HCT116 (cell line): ENCODE measurements at regions not wholly inside any gene's neighbourhood (a gene's known extent, or its start where the extent isn't known, plus 50 kb on each side); places are given as distances from the start of the nearest gene placed in this dataset.

Experiments used
- ATAC-seq: fragments of 200-7000 bp; cut with Tn5 transposase; 2 replicates; pipeline ENCODE4 v1.9.1; 2020; ENCODE audit warnings: mild to moderate bottlenecking, moderate library complexity
- BruUV-seq: library from RNA; stranded (reverse); fragments of 400-500 nt; replicated peaks from 2 replicates; lab custom pipeline; 2021; lab: Mats Ljungman, UMichigan
- CTCF ChIA-PET: fragments of 300-600 bp; sonication (Branson Sonifier 250); formaldehyde crosslinking; loops from one replicate; lab custom pipeline; 2021; ENCODE audit warnings: antibody characterized with exemption; lab: Charles Lee
- POLR2A ChIA-PET: fragments of 300-600, 350-600 bp; sonication (Branson Sonifier 250); formaldehyde crosslinking; loops from one replicate; lab custom pipeline; 2021; ENCODE audit warnings: antibody characterized with exemption; lab: Charles Lee
- RAD21 ChIA-PET, 2 experiments: fragments of 300-600 bp; sonication (Branson Sonifier 250); formaldehyde crosslinking; loops; one replicate each; lab custom pipeline; 2023; ENCODE audit warnings: low total read pairs in 2 of 2; ENCODE audit not compliant: uncharacterized antibody in 2 of 2, unreplicated experiment in 2 of 2, low non-redundant PET in 1 of 2; lab: Charles Lee
- DNase-seq: peaks from one replicate; pipeline ENCODE4 v3.0.0-alpha.2; 2010; ENCODE audit warnings: low read depth, low spot score
- H2AFZ ChIP-seq: fragments of 200-600 bp; shearing (Covaris generic), sonication (generic); 2 replicates; pipeline ENCODE4 v1.6.1; 2017; ENCODE audit warnings: low read depth, mixed run types, mixed read lengths, antibody characterized with exemption, low read length; ENCODE audit not compliant: poor library complexity, severe bottlenecking
- H3K27ac ChIP-seq: 2 replicates; pipeline ENCODE4 v1.5.1; 2012; ENCODE audit warnings: low read depth, low read length
- H3K27me3 ChIP-seq: fragments of 200-600 bp; sonication (generic); 2 replicates; pipeline ENCODE4 v1.6.1; 2016; ENCODE audit warnings: mixed run types, low read length, mixed read lengths; ENCODE audit not compliant: insufficient read depth
- H3K36me3 ChIP-seq, 2 experiments: fragments of 200-500 bp in 1 of 2; fragments of 200-600 bp in 1 of 2; sonication (Bioruptor generic) in 1 of 2; sonication (generic) in 1 of 2; 2 replicates each; pipeline versions ENCODE4 v1.5.1 to v1.6.1; 2014 to 2016; ENCODE audit warnings: low read length in 2 of 2, inconsistent platforms in 1 of 2, mixed read lengths in 1 of 2, mixed run types in 1 of 2; ENCODE audit not compliant: insufficient read depth in 2 of 2, control insufficient read depth in 1 of 2
- H3K4me1 ChIP-seq, 2 experiments: fragments of 200-600 bp in 1 of 2; sonication (generic) in 1 of 2; 2 replicates each; pipeline versions ENCODE4 v1.5.1 to v1.6.1; 2012 to 2017; ENCODE audit warnings: low read length in 2 of 2, inconsistent platforms in 1 of 2, mild to moderate bottlenecking in 1 of 2, mixed read lengths in 1 of 2, mixed run types in 1 of 2, moderate library complexity in 1 of 2; ENCODE audit not compliant: insufficient read depth in 2 of 2, control insufficient read depth in 1 of 2
- H3K4me2 ChIP-seq: fragments of 200-600 bp; sonication (generic); 2 replicates; pipeline ENCODE4 v1.6.1; 2017; ENCODE audit warnings: mixed run types, low read length, mixed read lengths
- H3K4me3 ChIP-seq, 2 experiments: fragments of 200-600 bp in 1 of 2; sonication (generic) in 1 of 2; replicated peaks in 1 of 2; 2 replicates each; pipeline ENCODE4 v1.5.1; 2011 to 2016; ENCODE audit warnings: low read length in 2 of 2, control low read depth in 1 of 2, low read depth in 1 of 2, mild to moderate bottlenecking in 1 of 2, mixed read lengths in 1 of 2, mixed run types in 1 of 2
- H3K79me2 ChIP-seq: fragments of 200-600 bp; sonication (generic); 2 replicates; pipeline ENCODE4 v1.6.1; 2017; ENCODE audit warnings: mild to moderate bottlenecking, mixed run types, low read length, moderate library complexity, mixed read lengths; ENCODE audit not compliant: insufficient read depth
- H3K9ac ChIP-seq: fragments of 200-600 bp; sonication (generic); 2 replicates; pipeline ENCODE4 v1.6.1; 2016; ENCODE audit warnings: low read length, mixed read lengths
- H3K9me2 ChIP-seq: fragments of 200-600 bp; sonication (generic), shearing (Covaris generic); 2 replicates; pipeline ENCODE4 v1.6.1; 2017; ENCODE audit warnings: mixed run types, mild to moderate bottlenecking, moderate library complexity; ENCODE audit not compliant: insufficient read depth
- H3K9me3 ChIP-seq, 2 experiments: fragments of 200-500 bp in 1 of 2; fragments of 200-600 bp in 1 of 2; sonication (Bioruptor generic) in 1 of 2; sonication (generic) in 1 of 2; 2 replicates each; pipeline ENCODE4 v1.6.1; 2014 to 2017; ENCODE audit warnings: low read length in 2 of 2, mixed read lengths in 2 of 2, inconsistent platforms in 1 of 2, low read depth in 1 of 2, mild to moderate bottlenecking in 1 of 2, mixed run types in 1 of 2, moderate library complexity in 1 of 2; ENCODE audit not compliant: control insufficient read depth in 1 of 2, insufficient read depth in 1 of 2
- H4K20me1 ChIP-seq: fragments of 200-600 bp; sonication (generic), shearing (Covaris generic); 2 replicates; pipeline ENCODE4 v1.6.1; 2017; ENCODE audit warnings: mixed run types, mild to moderate bottlenecking, moderate library complexity; ENCODE audit not compliant: insufficient read depth
- EGR1 ChIP-seq: IDR thresholded peaks from 2 replicates; pipeline ENCODE4 v1.6.1; 2012; ENCODE audit warnings: low read depth
- ELF1 ChIP-seq: IDR thresholded peaks from 2 replicates; pipeline ENCODE4 v1.6.1; 2012; ENCODE audit warnings: low read depth, borderline replicate concordance
- EZH2 ChIP-seq: fragments of 200-600 bp; sonication (generic); IDR thresholded peaks from 2 replicates; pipeline ENCODE4 v1.6.1; 2017; ENCODE audit warnings: antibody characterized with exemption, mixed run types
- FOSL1 ChIP-seq: IDR thresholded peaks from 2 replicates; pipeline ENCODE4 v1.6.1; 2012; ENCODE audit warnings: low read depth
- POLR2AphosphoS5 ChIP-seq: IDR thresholded peaks from 2 replicates; pipeline ENCODE4 v1.6.1; 2011; ENCODE audit warnings: mild to moderate bottlenecking, low read depth, low read length, moderate library complexity
- RAD21 ChIP-seq: IDR thresholded peaks from 2 replicates; pipeline ENCODE4 v1.6.1; 2012; ENCODE audit warnings: low read depth, mild to moderate bottlenecking
- SIN3A ChIP-seq: IDR thresholded peaks from 2 replicates; pipeline ENCODE4 v1.6.1; 2012; ENCODE audit warnings: low read depth
- SP1 ChIP-seq: IDR thresholded peaks from 2 replicates; pipeline ENCODE4 v1.6.1; 2012; ENCODE audit warnings: low read depth
- TCF7L2 ChIP-seq: IDR thresholded peaks from 2 replicates; pipeline ENCODE4 v1.7.0; 2011; ENCODE audit warnings: borderline replicate concordance, inconsistent platforms; ENCODE audit not compliant: insufficient read depth, insufficient read length; ENCODE audit errors: extremely low read depth
- YY1 ChIP-seq: IDR thresholded peaks from 2 replicates; pipeline ENCODE4 v1.6.1; 2011; ENCODE audit warnings: low read length, low read depth, moderate library complexity, mild to moderate bottlenecking; ENCODE audit not compliant: insufficient replicate concordance; ENCODE audit errors: extremely low read depth
- ZFX ChIP-seq: fragments of 450-650 bp; IDR thresholded peaks from 2 replicates; pipeline ENCODE4 v1.6.1; 2017
- ZNF274 ChIP-seq: fragments of 200-500 bp; sonication (Bioruptor generic); IDR thresholded peaks from 2 replicates; pipeline ENCODE4 v1.6.1; 2014; ENCODE audit warnings: mild to moderate bottlenecking, low read depth, low read length, inconsistent platforms
- intact Hi-C: fragments of 100-400 bp; cut with micrococcal nuclease; formaldehyde crosslinking; loops from 2 replicates; pipeline ENCODE4 v1.10.0; 2022
- TF ChIP-seq, protein P1 (sequence below): IDR thresholded peaks from 2 replicates; pipeline ENCODE4 v1.6.1; 2012
- TF ChIP-seq, protein P2 (sequence below): IDR thresholded peaks from 2 replicates; pipeline ENCODE4 v1.6.1; 2012

DNA sequence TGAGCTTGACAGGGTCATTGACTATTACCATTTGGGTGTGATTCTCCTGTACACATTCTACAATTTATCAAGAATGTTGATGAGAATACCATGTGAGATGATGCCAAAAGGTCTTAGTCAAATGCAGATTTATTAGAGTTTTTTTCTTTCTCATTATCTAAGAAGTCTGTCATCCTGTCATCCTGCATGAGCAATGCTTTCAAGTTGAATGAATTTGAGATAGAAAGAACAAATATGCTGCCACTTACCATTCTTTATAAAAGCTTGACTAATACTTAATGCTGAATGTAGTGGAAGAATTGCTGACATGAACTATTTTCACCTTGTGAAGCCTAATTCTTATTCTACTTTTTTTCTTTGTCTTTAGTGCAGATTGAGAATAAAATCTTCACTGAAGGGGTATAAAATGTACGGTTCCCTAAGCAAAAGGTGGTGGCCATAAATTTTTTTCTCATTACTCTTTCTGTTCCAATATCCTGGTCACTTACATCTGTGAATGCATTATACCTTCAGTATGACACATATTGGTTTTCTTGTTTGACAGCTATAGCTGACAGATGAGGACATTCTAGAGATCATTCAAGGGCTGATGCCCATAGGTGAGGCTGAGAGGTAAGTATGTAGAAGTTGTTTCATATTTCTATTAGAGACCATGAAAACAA, 1434.7 kb downstream of the SLITRK1 start (continued):
- TF ChIP-seq RAD21, result no peak
- TF ChIP-seq, all 23 proteins: peak for 0

DNA sequence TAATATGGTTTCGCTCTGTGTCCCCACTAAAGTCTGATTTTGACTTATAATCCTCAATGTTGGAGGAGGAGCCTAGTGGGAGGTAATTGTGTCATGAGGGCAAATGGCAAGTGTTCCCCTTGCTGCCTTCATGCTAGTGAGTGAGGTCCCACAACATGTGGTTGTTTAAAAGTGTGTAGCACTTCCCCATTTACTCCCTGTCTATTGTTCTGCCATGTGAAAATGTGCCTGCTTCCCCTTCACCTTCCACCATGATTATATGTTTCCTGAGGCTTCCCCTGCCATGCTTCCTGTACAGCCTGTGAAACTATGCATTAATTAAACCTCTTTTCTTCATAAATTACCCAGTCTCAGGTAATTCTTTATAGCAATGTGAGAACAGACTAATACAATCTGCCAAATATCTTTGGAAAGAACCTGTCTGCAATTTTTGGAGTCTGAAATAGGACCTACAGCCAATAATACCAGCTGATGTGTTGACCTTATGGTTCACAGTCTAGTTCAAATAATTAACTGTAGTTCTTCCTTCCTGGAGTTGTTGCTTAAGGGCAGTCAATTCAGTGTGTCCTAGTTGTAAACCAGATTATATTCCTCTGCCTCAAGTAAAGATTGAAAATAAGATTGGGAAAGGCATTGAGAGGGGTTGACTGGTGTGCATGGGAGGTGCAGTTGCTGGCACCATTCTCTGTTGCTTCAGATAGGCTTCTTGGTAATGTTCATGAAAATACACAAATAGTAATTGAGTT, 1442.9 kb downstream of the SLITRK1 start:
- no peaks in the 10 kb centered on the region for H3K27me3 ChIP-seq
- no TSS peak for BruUV-seq
- ChIA-PET POLR2A (no interaction called here), CTCF (no interaction called here), RAD21 (no interaction called here)
- H3K4me2 ChIP-seq, result no peak overlapping the region
- no peak overlapping the region for H3K27ac ChIP-seq
- no peaks in the 10 kb centered on the region for H3K36me3 ChIP-seq
- intact Hi-C loops, result no loop called here
- DNase-seq (no peak), ATAC-seq (no peak)
- no peak overlapping the region for H3K4me3 ChIP-seq
- no peak overlapping the region for H2AFZ ChIP-seq
- H3K79me2 ChIP-seq, result no peaks in the 10 kb centered on the region
- TF ChIP-seq EZH2, result no peak
- no peak for TF ChIP-seq ZNF274
- TF ChIP-seq SIN3A, result no peak
- no peak for TF ChIP-seq SP1
- H3K9ac ChIP-seq, result no peak overlapping the region
- no peaks in the 10 kb centered on the region for H3K4me1 ChIP-seq
- H3K9me3 ChIP-seq, result peaks cover 0 to 4% of the 10 kb centered on the region in 2 experiments; a peak in 1 of 4 replicates
- H4K20me1 ChIP-seq, result no peaks in the 10 kb centered on the region
- no peaks in the 10 kb centered on the region for H3K9me2 ChIP-seq

DNA sequence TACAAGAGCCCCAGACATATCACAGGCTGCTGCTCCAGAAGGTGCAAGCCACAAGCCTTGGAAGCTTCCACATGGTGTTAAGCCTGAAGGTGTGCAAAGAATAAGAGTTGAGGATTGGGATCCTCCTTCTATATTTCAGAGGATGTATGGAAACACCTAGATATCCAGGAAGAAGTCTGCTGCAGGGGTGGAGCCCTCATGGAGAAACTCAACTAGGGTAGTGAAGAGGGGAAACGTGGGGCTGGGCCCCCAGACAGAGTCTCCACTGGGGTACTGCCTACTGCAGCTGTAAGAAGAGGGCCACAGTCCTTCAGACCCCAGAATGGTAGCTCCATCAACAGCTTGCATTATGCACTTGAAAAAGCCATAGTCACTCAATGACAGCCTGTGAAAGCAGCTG, 1444.0 kb downstream of the SLITRK1 start:
- H3K4me2 ChIP-seq, result no peak overlapping the region
- H3K27ac ChIP-seq, result no peak overlapping the region
- H3K4me3 ChIP-seq, result no peak overlapping the region
- H3K36me3 ChIP-seq, result no peaks in the 10 kb centered on the region
- DNase-seq, result no peak
- ChIA-PET RAD21 (no interaction called here), POLR2A (no interaction called here), CTCF (no interaction called here)
- no TSS peak for BruUV-seq
- no peak for ATAC-seq
- H2AFZ ChIP-seq, result no peak overlapping the region
- H3K9me3 ChIP-seq, result peaks cover 0 to 4% of the 10 kb centered on the region in 2 experiments; a peak in 1 of 4 replicates
- H3K79me2 ChIP-seq, result no peaks in the 10 kb centered on the region
- no peak overlapping the region for H3K9ac ChIP-seq
- intact Hi-C loops, result no loop called here
- no peaks in the 10 kb centered on the region for H3K27me3 ChIP-seq
- no peaks in the 10 kb centered on the region for H3K4me1 ChIP-seq
- no peaks in the 10 kb centered on the region for H3K9me2 ChIP-seq
- H4K20me1 ChIP-seq, result no peaks in the 10 kb centered on the region
- no peak for TF ChIP-seq FOSL1
- TF ChIP-seq POLR2AphosphoS5, result no peak
- no peak for TF ChIP-seq SP1
- TF ChIP-seq ZNF274, result no peak
- TF ChIP-seq, protein P1, sequence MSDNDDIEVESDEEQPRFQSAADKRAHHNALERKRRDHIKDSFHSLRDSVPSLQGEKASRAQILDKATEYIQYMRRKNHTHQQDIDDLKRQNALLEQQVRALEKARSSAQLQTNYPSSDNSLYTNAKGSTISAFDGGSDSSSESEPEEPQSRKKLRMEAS, result no peak
- TF ChIP-seq RAD21, result no peak
- TF ChIP-seq ZFX, result no peak
- TF ChIP-seq EZH2, result no peak
- no peak for TF ChIP-seq EGR1
- TF ChIP-seq YY1, result no peak
- TF ChIP-seq TCF7L2, result no peak
- TF ChIP-seq, protein P2, sequence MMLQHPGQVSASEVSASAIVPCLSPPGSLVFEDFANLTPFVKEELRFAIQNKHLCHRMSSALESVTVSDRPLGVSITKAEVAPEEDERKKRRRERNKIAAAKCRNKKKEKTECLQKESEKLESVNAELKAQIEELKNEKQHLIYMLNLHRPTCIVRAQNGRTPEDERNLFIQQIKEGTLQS, result no peak
- no peak for TF ChIP-seq ELF1
